Mesenchymal stem cell (in vitro differentiated cells and primary cell): ENCODE measurements at regions not wholly inside any gene's neighbourhood (a gene's known extent, or its start where the extent isn't known, plus 50 kb on each side); places are given as distances from the start of the nearest gene placed in this dataset.

Experiments used
- DNase-seq: peaks from one replicate; pipeline ENCODE4 v3.0.0-alpha.2; 2013
- H2AFZ ChIP-seq: one replicate; pipeline ENCODE4 v1.6.1; 2013; ENCODE audit warnings: low read depth, mild to moderate bottlenecking, control low read depth, inconsistent platforms, low read length, moderate library complexity
- H2AK5ac ChIP-seq: 2 replicates; pipeline ENCODE4 v1.6.1; 2013; ENCODE audit warnings: low read length, moderate library complexity, mild to moderate bottlenecking, inconsistent platforms; ENCODE audit not compliant: severe bottlenecking
- H2BK120ac ChIP-seq: one replicate; pipeline ENCODE4 v1.6.1; 2013; ENCODE audit warnings: low read depth, mild to moderate bottlenecking, inconsistent platforms, low read length, moderate library complexity
- H2BK12ac ChIP-seq, 2 experiments: one replicate each; pipeline ENCODE4 v1.6.1; 2013; ENCODE audit warnings: inconsistent platforms in 2 of 2, low read length in 2 of 2, mild to moderate bottlenecking in 2 of 2, moderate library complexity in 2 of 2, control low read depth in 1 of 2
- H2BK15ac ChIP-seq: one replicate; pipeline ENCODE4 v1.6.1; 2013; ENCODE audit warnings: mild to moderate bottlenecking, low read depth, inconsistent platforms; ENCODE audit not compliant: poor library complexity, severe bottlenecking
- H2BK5ac ChIP-seq: 2 replicates; pipeline ENCODE4 v1.6.1; 2013; ENCODE audit warnings: low read depth, mild to moderate bottlenecking, low read length, control low read depth, inconsistent platforms; ENCODE audit not compliant: poor library complexity, severe bottlenecking
- H3K14ac ChIP-seq, 2 experiments: one replicate each; pipeline ENCODE4 v1.6.1; 2013; ENCODE audit warnings: inconsistent platforms in 2 of 2, low read length in 2 of 2, control low read depth in 1 of 2, mild to moderate bottlenecking in 1 of 2, moderate library complexity in 1 of 2
- H3K18ac ChIP-seq, 2 experiments: one replicate each; pipeline ENCODE4 v1.6.1; 2013; ENCODE audit warnings: inconsistent platforms in 2 of 2, low read length in 2 of 2, control low read depth in 1 of 2, low read depth in 1 of 2, mild to moderate bottlenecking in 1 of 2
- H3K23ac ChIP-seq, 2 experiments: one replicate each; pipeline ENCODE4 v1.6.1; 2013; ENCODE audit warnings: inconsistent platforms in 2 of 2, low read length in 2 of 2, mild to moderate bottlenecking in 2 of 2, moderate library complexity in 2 of 2, control low read depth in 1 of 2
- H3K27ac ChIP-seq: 2 replicates; pipeline ENCODE4 v1.5.1; 2013; ENCODE audit warnings: mild to moderate bottlenecking, moderate library complexity, low read length, control low read depth, inconsistent platforms; ENCODE audit not compliant: poor library complexity, severe bottlenecking
- H3K27me3 ChIP-seq, 2 experiments: 2 replicates each; pipeline versions ENCODE4 v1.6.1 to v1.7.0; 2013; ENCODE audit warnings: low read length in 2 of 2, mild to moderate bottlenecking in 2 of 2, moderate library complexity in 2 of 2, control low read depth in 1 of 2, inconsistent platforms in 1 of 2; ENCODE audit not compliant: control insufficient read depth in 1 of 2, insufficient read depth in 1 of 2
- H3K36me3 ChIP-seq, 2 experiments: 2 replicates each; pipeline versions ENCODE4 v1.6.1 to v1.7.0; 2013; ENCODE audit warnings: low read length in 2 of 2, control low read depth in 1 of 2, inconsistent platforms in 1 of 2, low read depth in 1 of 2, mild to moderate bottlenecking in 1 of 2; ENCODE audit not compliant: insufficient read depth in 2 of 2, control insufficient read depth in 1 of 2
- H3K4ac ChIP-seq, 2 experiments: one replicate each; pipeline ENCODE4 v1.6.1; 2013; ENCODE audit warnings: inconsistent platforms in 2 of 2, low read length in 2 of 2, mild to moderate bottlenecking in 2 of 2, moderate library complexity in 2 of 2, control low read depth in 1 of 2, low read depth in 1 of 2
- H3K4me1 ChIP-seq: 2 replicates; pipeline ENCODE4 v1.6.1; 2013; ENCODE audit warnings: low read depth, low read length, control low read depth; ENCODE audit not compliant: control insufficient read depth, insufficient read depth
- H3K4me2 ChIP-seq: 2 replicates; pipeline ENCODE4 v1.6.1; 2013; ENCODE audit warnings: low read length, mild to moderate bottlenecking, inconsistent platforms; ENCODE audit not compliant: poor library complexity, severe bottlenecking
- H3K4me3 ChIP-seq, 2 experiments: 2 replicates each; pipeline versions ENCODE4 v1.5.1 to v1.7.0; 2013; ENCODE audit warnings: low read length in 2 of 2, mild to moderate bottlenecking in 2 of 2, control low read depth in 1 of 2, low read depth in 1 of 2; ENCODE audit not compliant: insufficient read depth in 1 of 2
- H3K79me1 ChIP-seq: replicated peaks from 2 replicates; pipeline ENCODE4 v1.6.1; 2013; ENCODE audit warnings: mild to moderate bottlenecking, control low read depth, low read length, inconsistent platforms; ENCODE audit not compliant: poor library complexity, severe bottlenecking
- H3K9ac ChIP-seq: 2 replicates; pipeline ENCODE4 v1.7.0; 2013; ENCODE audit warnings: mild to moderate bottlenecking, low read length, moderate library complexity
- H3K9me3 ChIP-seq: 2 replicates; pipeline ENCODE4 v1.7.0; 2013; ENCODE audit warnings: mild to moderate bottlenecking, low read length; ENCODE audit not compliant: control insufficient read depth
- H4K8ac ChIP-seq: one replicate; pipeline ENCODE4 v1.6.1; 2013; ENCODE audit warnings: inconsistent platforms, mild to moderate bottlenecking, low read length, moderate library complexity
- H4K91ac ChIP-seq: one replicate; pipeline ENCODE4 v1.6.1; 2013; ENCODE audit warnings: mild to moderate bottlenecking, low read length, inconsistent platforms
- WGBS: methylation state at CpG from one replicate; pipeline ENCODE4 v1.1.7; 2013; ENCODE audit warnings: mixed read lengths; 5-methylcytosine and 5-hydroxymethylcytosine counted together

DNA sequence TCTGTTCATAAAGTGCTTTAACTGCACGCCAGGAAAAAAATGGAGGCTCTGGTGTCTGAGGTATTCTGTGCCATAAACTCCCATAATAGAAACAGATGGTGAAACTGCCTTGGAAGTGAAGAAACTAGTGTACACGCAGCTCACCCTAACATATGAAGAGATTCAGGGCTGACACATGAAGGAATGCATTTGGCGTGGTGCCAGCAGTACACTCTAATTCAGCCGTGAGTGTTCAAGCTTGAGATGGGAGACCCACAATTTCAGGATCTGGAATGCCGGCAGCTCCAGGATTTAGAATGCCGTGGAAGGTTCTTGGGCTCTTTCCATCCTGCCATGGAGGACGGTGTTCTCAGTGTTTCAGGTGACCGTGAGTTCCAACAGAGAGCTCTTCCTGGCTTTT is 478.4 kb downstream of the TSHZ3 start:
- Histone ChIP-seq H3K27me3 (peaks cover 0 to 7% of the 10 kb centered on the region in 2 experiments), H3K18ac (no peak overlapping the region), H3K9me3 (no peaks in the 10 kb centered on the region), H2AK5ac (no peak overlapping the region), H3K23ac (no peak overlapping the region), H4K8ac (no peak overlapping the region), H4K91ac (no peak overlapping the region), H3K4me2 (no peak overlapping the region), H2BK12ac (no peak overlapping the region), H3K14ac (no peak overlapping the region), H3K36me3 (no peaks in the 10 kb centered on the region), H3K4me1 (no peaks in the 10 kb centered on the region), H3K79me1 (no peaks in the 10 kb centered on the region), H2BK120ac (no peak overlapping the region), H3K9ac (no peak overlapping the region), H3K27ac (no peak overlapping the region), H2BK15ac (no peak overlapping the region), H2AFZ (no peak overlapping the region), H2BK5ac (no peak overlapping the region), H3K4me3 (no peak overlapping the region), H3K4ac (no peak overlapping the region)
- no peak for DNase-seq
- 69% methylated on average over 8 of the region's 8 CpGs for WGBS

DNA sequence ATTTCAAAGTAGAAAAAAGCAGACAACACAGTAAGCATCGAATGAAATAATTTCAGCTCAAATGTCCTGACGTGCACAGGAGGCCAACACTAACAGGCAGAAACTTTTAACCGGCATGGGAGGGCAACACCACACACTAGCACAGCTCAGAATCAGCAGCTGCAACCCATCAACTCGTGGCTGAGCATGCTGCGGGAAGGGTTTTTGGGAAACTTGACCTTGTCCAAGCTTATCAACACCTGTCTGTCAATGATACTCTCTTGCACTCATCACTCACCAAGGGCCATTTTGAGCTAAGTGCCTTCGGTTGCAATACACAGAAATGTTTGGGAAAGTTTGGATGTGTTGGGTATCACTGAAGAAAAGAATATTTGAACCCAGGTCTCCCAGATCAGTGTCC is 483.7 kb downstream of the TSHZ3 start:
- Histone ChIP-seq H3K27ac (no peak overlapping the region), H3K27me3 (peaks cover 0 to 23% of the 10 kb centered on the region in 2 experiments), H3K18ac (no peak overlapping the region), H3K4ac (no peak overlapping the region), H2BK12ac (no peak overlapping the region), H3K36me3 (no peaks in the 10 kb centered on the region), H3K4me1 (no peaks in the 10 kb centered on the region), H2BK15ac (no peak overlapping the region), H2BK120ac (no peak overlapping the region), H3K4me3 (no peak overlapping the region), H3K79me1 (no peaks in the 10 kb centered on the region), H4K91ac (no peak overlapping the region), H3K4me2 (no peak overlapping the region), H4K8ac (no peak overlapping the region), H3K9ac (no peak overlapping the region), H2BK5ac (no peak overlapping the region), H3K14ac (no peak overlapping the region), H2AFZ (no peak overlapping the region), H3K23ac (no peak overlapping the region), H3K9me3 (no peaks in the 10 kb centered on the region), H2AK5ac (no peak overlapping the region)
- DNase-seq = no peak
- WGBS = 74% methylated on average over 6 of the region's 6 CpGs

DNA sequence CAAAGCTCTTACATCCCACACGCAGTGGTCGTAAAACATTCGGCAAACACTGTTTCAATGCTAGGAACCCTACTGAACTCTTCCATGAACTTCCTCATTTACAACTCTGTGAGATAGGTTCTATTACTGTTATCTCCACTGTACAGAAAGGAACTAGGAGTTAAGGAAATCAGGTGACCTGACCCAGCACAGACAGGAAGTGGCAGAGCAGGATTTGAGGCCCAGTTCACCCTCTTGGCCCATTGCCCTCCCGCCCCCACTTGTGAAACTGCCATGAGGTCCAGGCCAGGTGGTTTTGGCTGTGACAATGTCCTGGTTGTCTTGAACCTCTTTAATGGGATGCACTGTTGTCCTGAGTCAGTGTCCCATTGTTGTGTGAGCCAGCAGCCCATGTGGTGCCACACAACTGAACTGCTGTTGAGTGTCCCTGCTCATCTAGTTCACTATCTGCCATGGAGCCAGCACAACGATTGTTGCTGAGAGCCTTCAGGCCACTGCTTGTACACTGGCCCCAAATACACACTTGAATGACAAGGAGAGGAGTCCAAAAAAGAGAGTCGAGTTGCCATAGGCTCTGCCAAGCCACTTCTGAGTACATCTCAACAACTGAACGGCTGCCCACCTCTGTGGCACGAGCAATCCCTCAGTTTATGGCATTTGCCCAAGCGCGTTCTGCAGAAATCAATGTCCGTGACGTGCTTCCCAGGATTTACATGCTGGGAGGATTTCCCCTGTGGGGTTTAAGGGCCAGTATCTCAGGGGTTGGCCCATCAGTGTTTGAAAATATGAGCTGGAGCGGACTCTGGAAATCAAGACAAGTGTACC is 484.6 kb downstream of the TSHZ3 start:
- no peaks in the 10 kb centered on the region for H3K9me3 ChIP-seq
- H3K79me1 ChIP-seq = no peaks in the 10 kb centered on the region
- no peak overlapping the region for H3K18ac ChIP-seq
- DNase-seq = no peak
- H3K9ac ChIP-seq = no peak overlapping the region
- peaks cover 0 to 22% of the 10 kb centered on the region in 2 experiments for H3K27me3 ChIP-seq
- no peak overlapping the region for H3K4me2 ChIP-seq
- H3K36me3 ChIP-seq = no peaks in the 10 kb centered on the region
- H3K4me3 ChIP-seq = no peak overlapping the region
- no peak overlapping the region for H3K4ac ChIP-seq
- H4K91ac ChIP-seq = no peak overlapping the region
- H2BK15ac ChIP-seq = no peak overlapping the region
- no peak overlapping the region for H2BK5ac ChIP-seq
- no peaks in the 10 kb centered on the region for H3K4me1 ChIP-seq
- 84% methylated on average over 10 of the region's 13 CpGs for WGBS
- H3K27ac ChIP-seq = no peak overlapping the region
- no peak overlapping the region for H2BK12ac ChIP-seq
- H3K23ac ChIP-seq = no peak overlapping the region
- H3K14ac ChIP-seq = no peak overlapping the region
- no peak overlapping the region for H2BK120ac ChIP-seq
- H4K8ac ChIP-seq = no peak overlapping the region
- H2AK5ac ChIP-seq = no peak overlapping the region
- H2AFZ ChIP-seq = no peak overlapping the region

DNA sequence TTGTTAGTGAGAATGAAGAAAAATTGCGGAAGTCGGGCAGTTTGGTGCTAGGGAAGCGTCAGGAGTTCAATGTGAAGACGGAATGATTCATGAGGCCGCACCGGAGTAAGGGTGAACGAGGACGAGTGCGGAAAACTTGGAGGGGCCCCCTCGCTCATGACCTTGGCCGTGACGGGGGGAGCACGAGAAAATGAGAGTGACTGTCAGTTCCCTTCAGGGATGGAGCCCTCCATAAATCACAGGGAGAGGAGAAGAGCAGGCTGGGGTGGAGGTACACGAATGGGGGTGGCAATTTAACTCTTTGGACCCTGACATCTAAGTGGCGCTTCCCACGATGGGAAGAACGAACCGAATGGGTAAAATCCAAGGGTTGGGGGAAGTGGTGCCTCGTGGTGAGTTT is 486.4 kb downstream of the TSHZ3 start:
- no peak overlapping the region for H2BK120ac ChIP-seq
- no peaks in the 10 kb centered on the region for H3K36me3 ChIP-seq
- H3K18ac ChIP-seq = no peak overlapping the region
- H3K4me2 ChIP-seq = no peak overlapping the region
- H3K4me3 ChIP-seq = no peak overlapping the region
- no peak overlapping the region for H3K4ac ChIP-seq
- H2AK5ac ChIP-seq = no peak overlapping the region
- H3K9ac ChIP-seq = no peak overlapping the region
- H2BK15ac ChIP-seq = no peak overlapping the region
- H4K91ac ChIP-seq = no peak overlapping the region
- H3K4me1 ChIP-seq = no peaks in the 10 kb centered on the region
- H2BK12ac ChIP-seq = no peak overlapping the region
- peaks cover 0 to 20% of the 10 kb centered on the region in 2 experiments for H3K27me3 ChIP-seq
- no peak overlapping the region for H3K14ac ChIP-seq
- no peaks in the 10 kb centered on the region for H3K9me3 ChIP-seq
- no peak for DNase-seq
- no peak overlapping the region for H2BK5ac ChIP-seq
- H3K27ac ChIP-seq = no peak overlapping the region
- no peak overlapping the region for H3K23ac ChIP-seq
- 76% methylated on average over 19 of the region's 19 CpGs for WGBS
- H4K8ac ChIP-seq = no peak overlapping the region
- H2AFZ ChIP-seq = no peak overlapping the region
- H3K79me1 ChIP-seq = no peaks in the 10 kb centered on the region
